GM23338 (cell line): ENCODE measurements at regions not wholly inside any gene's neighbourhood (a gene's known extent, or its start where the extent isn't known, plus 50 kb on each side); places are given as distances from the start of the nearest gene placed in this dataset.

Experiments used
- ATAC-seq: fragments of 200-7000 bp; cut with Tn5 transposase; 3 replicates; pipeline ENCODE4 v1.9.1; 2020
- DNase-seq: peaks from one replicate; pipeline ENCODE4 v3.0.0-alpha.2; 2015; ENCODE audit warnings: low spot score
- H2AFZ ChIP-seq: fragments of 200-600 bp; sonication (generic); 2 replicates; pipeline ENCODE4 v1.8.0; 2016; ENCODE audit warnings: antibody characterized with exemption, mild to moderate bottlenecking, moderate library complexity
- H3F3A ChIP-seq: fragments of 200-600 bp; sonication (generic); replicated peaks from 2 replicates; pipeline ENCODE4 v1.8.0; 2017; ENCODE audit warnings: antibody characterized with exemption, mixed run types, low read depth
- H3K27ac ChIP-seq: fragments of 200-600 bp; sonication (generic); 2 replicates; pipeline ENCODE4 v1.6.1; 2016; ENCODE audit warnings: low read depth
- H3K27me3 ChIP-seq: fragments of 200-600 bp; sonication (generic); 2 replicates; pipeline ENCODE4 v1.8.0; 2016; ENCODE audit warnings: mild to moderate bottlenecking, mixed run types, moderate library complexity; ENCODE audit not compliant: insufficient read depth
- H3K36me3 ChIP-seq: fragments of 200-600 bp; sonication (generic); 2 replicates; pipeline ENCODE4 v1.8.0; 2016; ENCODE audit warnings: mild to moderate bottlenecking; ENCODE audit not compliant: insufficient read depth
- H3K4me1 ChIP-seq: fragments of 200-600 bp; sonication (generic); 2 replicates; pipeline ENCODE4 v1.8.0; 2016; ENCODE audit warnings: mild to moderate bottlenecking, moderate library complexity; ENCODE audit not compliant: insufficient read depth
- H3K4me2 ChIP-seq: fragments of 200-600 bp; sonication (generic); 2 replicates; pipeline ENCODE4 v1.7.1; 2017; ENCODE audit warnings: mixed run types
- H3K4me3 ChIP-seq: fragments of 200-600 bp; sonication (generic); 2 replicates; pipeline ENCODE4 v1.6.1; 2016; ENCODE audit warnings: mixed run types
- H3K79me2 ChIP-seq: fragments of 200-600 bp; sonication (generic); replicated peaks from 2 replicates; pipeline ENCODE4 v1.8.0; 2017; ENCODE audit warnings: mild to moderate bottlenecking; ENCODE audit not compliant: insufficient read depth
- H3K9me2 ChIP-seq: fragments of 200-600 bp; sonication (generic); 2 replicates; pipeline ENCODE4 v1.8.0; 2017; ENCODE audit not compliant: insufficient read depth
- H4K20me1 ChIP-seq: fragments of 200-600 bp; sonication (generic); replicated peaks from 2 replicates; pipeline ENCODE4 v1.8.0; 2017; ENCODE audit warnings: mild to moderate bottlenecking; ENCODE audit not compliant: insufficient read depth
- H3K27ac Mint-ChIP-seq: 2 replicates; pipeline ENCODE4 v1.8.0; 2020; ENCODE audit warnings: inconsistent platforms, mild to moderate bottlenecking, moderate library complexity, mixed read lengths
- H3K27me3 Mint-ChIP-seq: 3 replicates; pipeline ENCODE4 v1.8.0; 2022; ENCODE audit warnings: low read depth, mild to moderate bottlenecking, moderate library complexity, mixed read lengths, inconsistent platforms; ENCODE audit not compliant: insufficient read depth, poor library complexity
- H3K36me3 Mint-ChIP-seq: 3 replicates; pipeline ENCODE4 v1.8.0; 2021; ENCODE audit warnings: low read depth, mild to moderate bottlenecking, inconsistent platforms, moderate library complexity, mixed read lengths
- H3K4me1 Mint-ChIP-seq: 3 replicates; pipeline ENCODE4 v1.8.0; 2020; ENCODE audit warnings: mild to moderate bottlenecking, inconsistent platforms, mixed read lengths
- H3K4me3 Mint-ChIP-seq: 3 replicates; pipeline ENCODE4 v1.8.0; 2021; ENCODE audit warnings: moderate library complexity, mild to moderate bottlenecking, inconsistent platforms, mixed read lengths
- H3K9me3 Mint-ChIP-seq: 3 replicates; pipeline ENCODE4 v1.8.0; 2020; ENCODE audit warnings: moderate library complexity, mild to moderate bottlenecking, inconsistent platforms, mixed read lengths
- CREB1 ChIP-seq: fragments of 250-450 bp; sonication (Bioruptor Pico); IDR thresholded peaks from 2 replicates; pipeline ENCODE4 v1.5.0; 2020; ENCODE audit warnings: low read depth, mild to moderate bottlenecking, moderate library complexity
- CTCF ChIP-seq, 2 experiments: fragments of 200-600 bp in 1 of 2; sonication (generic) in 1 of 2; conservative IDR thresholded peaks; 2 replicates each; pipeline versions ENCODE4 v1.5.1 to v1.6.1; 2016 to 2017; ENCODE audit warnings: antibody characterized with exemption in 2 of 2, low read depth in 2 of 2, mild to moderate bottlenecking in 2 of 2, moderate library complexity in 1 of 2
- ETS1 ChIP-seq: IDR thresholded peaks from 2 replicates; pipeline ENCODE4 v1.6.1; 2016; ENCODE audit warnings: antibody characterized with exemption
- EZH2 ChIP-seq: fragments of 200-600 bp; sonication (generic); IDR thresholded peaks from one replicate; pipeline ENCODE4 v1.8.0; 2017; ENCODE audit warnings: antibody characterized with exemption, mild to moderate bottlenecking, low read depth; ENCODE audit not compliant: unreplicated experiment
- EZH2phosphoT487 ChIP-seq: fragments of 200-600 bp; sonication (generic); IDR thresholded peaks from one replicate; pipeline ENCODE4 v1.8.1; 2018; ENCODE audit warnings: antibody characterized with exemption; ENCODE audit not compliant: unreplicated experiment
- JUNB ChIP-seq: IDR thresholded peaks from one replicate; pipeline ENCODE4 v1.6.1; 2016; ENCODE audit warnings: antibody characterized with exemption; ENCODE audit not compliant: unreplicated experiment
- NANOG ChIP-seq: IDR thresholded peaks from 2 replicates; pipeline ENCODE4 v1.6.1; 2016; ENCODE audit warnings: antibody characterized with exemption, borderline replicate concordance
- POLR2AphosphoS5 ChIP-seq: IDR thresholded peaks from 2 replicates; pipeline ENCODE4 v1.6.1; 2016; ENCODE audit warnings: antibody characterized with exemption, low read depth
- REST ChIP-seq: IDR thresholded peaks from one replicate; pipeline ENCODE4 v1.6.1; 2018; ENCODE audit warnings: antibody characterized with exemption; ENCODE audit not compliant: unreplicated experiment
- STAT1 ChIP-seq: IDR thresholded peaks from one replicate; pipeline ENCODE4 v1.6.1; 2016; ENCODE audit warnings: antibody characterized with exemption; ENCODE audit not compliant: unreplicated experiment
- ZNF114 ChIP-seq: fragments of 250-450 bp; sonication (Bioruptor Pico); IDR thresholded peaks from 2 replicates; pipeline ENCODE4 v1.5.0; 2020; ENCODE audit warnings: mild to moderate bottlenecking, moderate library complexity
- ZNF331 ChIP-seq: fragments of 250-450 bp; sonication (Bioruptor Pico); IDR thresholded peaks from 2 replicates; pipeline ENCODE4 v1.5.0; 2020; ENCODE audit warnings: low read depth, mild to moderate bottlenecking, moderate library complexity
- ZNF462 ChIP-seq: fragments of 250-450 bp; sonication (Bioruptor Pico); IDR thresholded peaks from 2 replicates; pipeline ENCODE4 v1.5.0; 2020; ENCODE audit warnings: mild to moderate bottlenecking, moderate library complexity

GRCh38 chr20:40802886-40803285 lies 113.8 kb upstream of the MAFB start:
- H3K27me3 ChIP-seq: no peaks in the 10 kb centered on the region
- H3K27me3 Mint-ChIP-seq: peaks cover 2% of the 10 kb centered on the region
- H3K4me2 ChIP-seq: no peak overlapping the region

More at GRCh38 chr20:40802886-40803285, 113.8 kb upstream of the MAFB start:
- Mint-ChIP-seq H3K4me3 (no peak overlapping the region), H3K4me1 (no peaks in the 10 kb centered on the region), H3K27ac (no peak overlapping the region; the same call in 1 of the 2 replicates), H3K9me3 (no peaks in the 10 kb centered on the region), H3K36me3 (no peaks in the 10 kb centered on the region)
- DNase-seq: no peak
- Histone ChIP-seq H3K36me3 (no peaks in the 10 kb centered on the region), H3K9me2 (peaks cover 14% of the 10 kb centered on the region), H3K27ac (no peak overlapping the region), H2AFZ (no peak overlapping the region), H3K79me2 (no peaks in the 10 kb centered on the region), H4K20me1 (no peaks in the 10 kb centered on the region), H3K4me1 (no peaks in the 10 kb centered on the region), H3F3A (no peaks in the 10 kb centered on the region), H3K4me3 (no peak overlapping the region)
- TF ChIP-seq EZH2 (no peak), NANOG (no peak), JUNB (no peak), ZNF114 (no peak), ZNF462 (no peak), ETS1 (no peak), CREB1 (CRISPR knock-in tag) (no peak), POLR2AphosphoS5 (no peak), STAT1 (no peak), REST (no peak), EZH2phosphoT487 (no peak), ZNF331 (CRISPR knock-in tag) (no peak), CTCF (conservative IDR thresholded peaks at IDR 0.05; ENCODE audit: low read depth in 2 of 2) (no peak)
- no peak for ATAC-seq
